ENCODE measurements at regions not wholly inside any gene's neighbourhood (a gene's known extent, or its start where the extent isn't known, plus 50 kb on each side); places are given as distances from the start of the nearest gene placed in this dataset.

- no peak for DNase-seq (ENCODE audit: low spot score)
Observed at GRCh38 chr17:79443026-79443425, 167.8 kb downstream of the RBFOX3 start.

DNA sequence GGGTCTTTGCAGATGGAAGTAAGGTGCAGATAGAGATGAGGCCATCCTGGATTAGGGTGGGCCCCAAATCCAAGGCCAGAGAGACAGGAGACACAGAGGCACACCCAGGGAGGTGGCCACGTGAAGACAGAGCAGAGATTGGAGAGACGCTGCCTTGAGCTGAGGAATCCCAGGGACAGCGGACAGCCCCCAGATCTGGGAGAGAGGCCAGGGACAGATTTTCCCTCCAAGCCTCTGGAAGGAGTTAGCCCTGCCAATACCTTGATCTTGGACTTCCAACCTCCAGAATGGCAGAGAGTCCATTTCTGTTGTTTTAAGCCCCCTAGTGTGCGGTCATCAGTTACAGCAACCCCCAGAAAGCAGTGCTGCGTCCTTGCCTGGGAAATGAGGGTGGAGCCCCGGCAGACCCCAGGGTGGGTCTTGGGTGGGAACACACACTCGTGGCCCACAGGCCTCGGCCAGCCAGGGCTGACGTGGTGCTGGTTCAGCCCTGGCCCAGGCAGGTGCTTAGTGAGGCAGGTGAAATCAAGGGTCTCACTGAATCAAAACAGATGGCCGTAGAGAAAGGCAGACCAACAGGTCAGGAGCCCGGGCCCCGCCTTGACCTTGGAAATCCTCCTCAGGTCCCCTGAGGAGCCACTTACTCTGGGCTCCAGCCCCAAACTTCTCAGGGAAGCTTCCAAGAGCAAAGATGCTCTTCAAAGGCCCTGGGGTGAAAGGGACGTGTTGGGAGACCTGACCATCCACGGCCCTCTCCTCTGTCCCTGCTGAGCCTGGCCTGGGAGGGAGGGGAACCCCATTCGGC, 169.3 kb downstream of the RBFOX3 start:
- DNase-seq (ENCODE audit: low spot score), result no peak

DNA sequence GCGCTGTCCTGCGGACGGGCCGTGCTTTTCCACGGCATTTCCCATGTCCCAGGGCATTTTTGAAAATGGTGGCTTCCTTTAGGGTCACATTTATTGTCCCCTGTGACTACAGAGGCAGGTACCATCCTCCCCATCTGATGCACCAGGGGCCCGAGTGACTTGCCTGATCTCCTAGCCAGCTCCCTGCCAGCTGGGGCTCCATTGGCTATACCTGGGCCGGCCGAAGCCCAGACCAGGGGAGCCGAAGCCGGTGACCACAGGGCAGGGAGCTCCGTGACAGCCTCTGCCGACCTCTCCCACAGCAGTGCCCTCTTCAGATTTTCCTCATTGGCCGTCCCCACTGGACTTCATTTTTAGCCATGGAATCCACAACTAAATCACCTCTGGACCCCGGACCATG, 170.6 kb downstream of the RBFOX3 start:
- DNase-seq (ENCODE audit: low spot score), result no peak

DNA sequence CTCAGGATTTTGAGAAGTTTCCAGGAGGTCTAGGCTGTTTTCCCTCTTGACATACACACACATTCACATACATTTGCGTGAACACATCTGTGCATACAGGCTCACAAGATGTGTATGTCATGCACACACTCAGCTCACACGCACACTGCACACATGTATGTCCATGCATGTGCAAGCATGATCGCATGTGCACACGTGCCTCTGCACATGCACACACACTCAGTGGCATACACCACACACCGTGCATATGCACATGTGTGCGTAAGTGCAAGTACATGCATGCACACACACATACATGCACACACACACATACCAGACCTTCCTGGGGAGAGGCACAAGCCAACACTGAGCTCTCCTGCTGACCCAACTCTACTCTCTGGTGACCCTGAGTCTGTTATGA, 171.4 kb downstream of the RBFOX3 start:
- DNase-seq (ENCODE audit: low spot score), result no peak

DNA sequence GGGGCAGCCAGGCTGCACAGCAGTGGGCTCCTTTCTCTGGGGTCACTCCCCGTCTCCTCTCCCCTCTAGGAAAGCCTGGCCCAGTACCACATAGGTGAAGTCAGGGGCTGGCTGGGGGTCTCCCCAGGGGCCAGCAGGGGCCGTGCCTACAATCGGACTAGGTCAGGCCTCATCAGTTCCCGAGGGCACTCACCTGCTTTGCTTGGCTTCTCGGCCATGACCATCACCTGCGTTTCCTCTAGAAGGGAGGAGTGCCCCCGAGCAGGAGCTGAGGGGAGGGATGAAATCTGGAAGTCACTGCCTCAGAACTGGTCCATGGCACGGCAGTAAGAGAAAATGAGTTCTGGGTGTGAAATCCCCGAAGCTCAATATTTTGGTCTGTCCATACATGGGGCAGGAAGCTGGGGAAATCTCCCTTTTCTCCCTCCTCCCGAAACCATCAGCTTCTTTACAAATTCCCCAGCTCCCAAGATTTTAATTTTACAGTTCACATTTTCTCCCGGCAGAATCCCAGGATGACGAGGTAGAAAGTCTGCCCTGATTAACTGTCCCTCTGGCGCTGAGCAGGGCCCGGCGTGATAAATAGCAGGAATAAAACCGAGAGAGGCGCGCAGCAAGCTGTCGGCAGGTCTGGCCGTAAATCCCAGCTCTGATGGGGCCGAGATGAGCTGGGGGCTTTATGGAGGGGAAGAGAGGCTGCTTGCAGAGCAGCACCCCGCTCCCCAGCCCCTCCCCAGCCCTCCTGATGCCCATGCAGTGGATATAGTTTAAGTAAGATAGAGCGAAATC, 172.1 kb downstream of the RBFOX3 start:
- DNase-seq (ENCODE audit: low spot score), result no peak

DNA sequence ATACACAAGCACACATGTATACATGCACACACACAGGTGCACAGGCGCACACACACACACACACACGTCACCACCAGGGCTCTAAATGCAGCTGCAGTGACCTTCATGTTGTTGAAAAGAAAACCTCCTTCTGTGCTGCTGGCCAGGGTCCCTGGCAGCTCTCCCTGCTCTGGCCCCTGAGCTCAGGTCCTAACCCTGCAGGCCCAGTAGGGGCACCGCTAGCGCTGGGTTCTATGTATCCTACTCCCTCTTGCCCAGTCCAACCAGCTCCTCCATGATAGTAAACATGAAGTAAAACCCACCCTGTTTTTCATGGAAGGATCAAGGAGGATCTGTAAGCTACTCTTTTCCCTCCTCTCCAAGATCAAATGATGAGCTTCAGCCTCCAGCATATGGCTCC, 172.8 kb downstream of the RBFOX3 start:
- no peak for DNase-seq (ENCODE audit: low spot score)

GRCh38 chr17:79437081-79437480, 173.8 kb downstream of the RBFOX3 start:
- DNase-seq (ENCODE audit: low spot score), result no peak

DNA sequence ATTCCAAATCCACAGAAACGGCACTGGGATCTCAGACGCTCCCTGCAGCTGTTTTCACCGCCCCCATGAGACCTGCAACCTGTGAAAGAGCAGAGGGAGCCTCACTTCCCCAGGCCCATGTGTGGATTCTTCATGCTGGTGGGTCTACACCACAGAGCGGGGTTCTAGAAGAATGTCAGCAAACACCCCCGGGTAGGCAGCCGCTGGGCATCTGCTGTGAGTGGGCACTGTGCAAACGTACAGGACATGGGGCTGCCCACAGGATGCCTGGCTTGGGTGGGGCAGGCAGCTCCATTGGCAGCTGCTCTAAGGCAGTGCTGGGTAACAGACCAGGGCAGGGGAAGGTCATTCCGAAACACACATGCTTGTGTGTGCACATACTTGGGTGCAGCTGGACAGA, 174.9 kb downstream of the RBFOX3 start:
- no peak for DNase-seq (ENCODE audit: low spot score)

GRCh38 chr17:79435296-79435695, 175.6 kb downstream of the RBFOX3 start:
- no peak for DNase-seq (ENCODE audit: low spot score)

DNA sequence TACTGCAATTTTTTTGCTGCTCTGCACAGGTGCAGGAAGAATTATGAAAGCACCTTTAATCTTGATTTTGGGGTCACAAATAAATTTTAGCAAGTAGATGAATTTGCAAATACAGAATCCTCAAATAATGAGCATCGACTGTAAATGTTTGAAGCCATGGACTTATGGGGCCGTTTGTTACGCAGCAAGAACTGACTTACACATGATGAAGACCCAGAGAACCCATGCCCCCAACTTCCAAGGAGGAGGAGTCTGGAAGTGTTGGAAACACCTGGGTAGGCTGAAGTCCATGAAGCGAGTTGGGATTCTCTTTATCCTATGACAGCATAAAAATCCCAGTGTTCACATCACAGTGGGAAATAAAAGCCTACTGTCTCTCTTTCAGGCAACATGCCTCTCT, 176.6 kb downstream of the RBFOX3 start:
- DNase-seq (ENCODE audit: low spot score), result no peak

DNA sequence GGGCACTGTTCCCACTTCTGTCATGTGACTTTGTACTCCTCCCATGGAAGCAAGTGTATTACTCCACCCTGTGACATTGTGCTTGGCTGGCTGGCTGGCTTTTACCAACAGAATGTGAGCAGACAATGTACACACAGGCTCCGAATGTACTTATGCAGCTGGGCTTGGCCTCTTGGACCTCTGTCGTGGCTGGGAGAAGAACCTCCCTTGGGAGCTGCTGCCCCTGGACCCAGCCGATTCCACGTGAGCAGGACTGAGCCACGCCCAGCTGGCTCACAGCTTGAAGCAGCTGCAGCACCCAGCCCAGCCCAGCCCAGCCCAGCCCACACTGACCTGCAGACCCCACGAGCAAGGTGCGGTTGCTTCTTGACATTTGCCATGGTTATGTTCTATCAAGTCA, 177.5 kb downstream of the RBFOX3 start:
- no peak for DNase-seq (ENCODE audit: low spot score)

DNA sequence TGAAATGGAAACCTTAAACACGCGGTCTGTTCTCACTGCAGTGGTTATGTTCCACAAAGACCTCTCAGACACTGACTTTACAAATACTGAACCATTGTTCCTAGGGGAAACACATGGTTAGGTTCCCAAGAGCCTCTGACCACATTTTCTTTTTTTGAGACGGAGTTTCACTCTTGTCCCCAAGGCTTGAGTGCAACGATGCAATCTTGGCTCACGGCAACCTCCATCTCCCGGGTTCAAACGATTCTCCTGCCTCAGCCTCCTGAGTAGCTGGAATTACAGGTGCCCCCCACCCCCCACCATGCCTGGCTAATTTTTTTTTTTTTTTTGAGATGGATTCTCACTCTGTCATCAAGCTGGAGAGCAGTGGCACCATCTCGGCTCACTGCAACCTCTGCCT, 179.7 kb downstream of the RBFOX3 start:
- no peak for DNase-seq (ENCODE audit: low spot score)

DNA sequence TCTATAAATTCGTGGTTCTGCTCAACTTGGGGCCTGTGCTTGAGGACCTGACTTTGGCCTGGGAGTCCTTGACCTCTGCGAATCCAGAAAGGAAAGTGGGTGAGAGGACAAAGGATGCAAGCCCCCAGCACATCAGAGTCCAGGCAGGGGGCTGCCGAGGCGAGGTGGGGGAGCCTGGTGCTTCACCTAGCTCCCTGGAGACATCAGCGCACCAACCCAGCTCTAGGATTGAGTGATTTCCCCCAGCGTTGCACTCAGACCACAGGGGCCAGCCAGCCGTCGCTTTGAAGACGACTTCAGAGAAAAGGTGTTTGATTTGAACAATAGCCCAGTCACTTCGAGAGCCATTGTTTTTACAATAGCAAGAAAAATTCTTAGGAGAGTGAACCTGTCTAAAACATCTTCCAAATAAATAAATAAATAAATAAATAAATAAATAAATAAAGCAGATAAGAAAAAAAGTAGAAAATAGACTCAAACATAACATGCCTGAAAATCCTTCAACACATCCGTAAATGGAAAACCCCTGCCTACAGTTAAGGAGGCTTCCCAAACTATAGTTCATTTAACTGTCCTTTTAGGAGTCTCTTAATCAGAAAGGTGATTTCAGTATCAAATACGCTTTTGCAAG, 180.9 kb downstream of the RBFOX3 start:
- DNase-seq (ENCODE audit: low spot score), result no peak

- DNase-seq (ENCODE audit: low spot score), result no peak
Observed at GRCh38 chr17:79428988-79429387, 181.9 kb downstream of the RBFOX3 start.

DNA sequence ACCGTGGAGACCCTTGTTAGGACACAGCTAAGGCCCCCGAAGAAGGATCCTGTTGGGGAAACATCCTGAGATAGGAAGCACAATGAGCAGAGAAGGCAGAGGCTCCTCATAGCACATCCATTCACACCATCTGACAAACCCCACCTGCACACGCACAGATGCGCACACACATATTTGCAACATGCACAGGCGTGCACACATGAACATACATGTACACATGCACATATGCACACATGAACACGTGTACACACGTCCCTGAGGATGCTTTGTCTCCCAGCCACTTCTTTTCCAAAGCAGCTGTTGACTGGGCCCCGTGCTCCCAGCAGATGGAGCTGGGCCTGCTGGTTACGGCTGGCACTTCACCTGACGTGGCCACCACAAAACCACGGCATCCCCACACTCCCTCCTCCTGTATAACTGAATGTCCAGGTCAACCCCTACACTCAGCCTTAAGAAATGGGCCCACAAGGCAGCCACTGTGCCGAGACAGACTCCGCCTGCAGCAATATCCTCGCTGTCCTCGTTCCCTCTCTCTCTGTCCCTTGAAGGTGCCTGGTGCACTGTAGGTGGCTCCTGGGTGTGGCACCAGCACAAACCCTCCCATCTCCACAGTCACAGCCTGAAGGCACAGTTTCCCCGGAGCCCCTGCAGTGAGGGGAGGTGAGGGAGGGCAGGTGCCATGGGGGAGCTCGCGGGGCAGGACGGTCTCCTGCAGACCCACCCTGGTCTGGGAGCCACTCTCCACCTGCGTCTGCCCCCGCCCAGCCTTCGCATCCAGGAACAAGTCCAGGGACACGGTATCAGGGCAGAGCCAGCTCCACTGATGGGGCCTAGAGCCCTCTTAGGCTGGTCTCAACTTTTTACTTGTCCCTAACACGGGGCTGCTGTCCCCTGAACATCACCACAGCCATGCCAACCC, 183.0 kb downstream of the RBFOX3 start:
- no peak for DNase-seq (ENCODE audit: low spot score)

- no peak for DNase-seq (ENCODE audit: low spot score)
Observed at GRCh38 chr17:79425686-79426085, 185.2 kb downstream of the RBFOX3 start.

DNA sequence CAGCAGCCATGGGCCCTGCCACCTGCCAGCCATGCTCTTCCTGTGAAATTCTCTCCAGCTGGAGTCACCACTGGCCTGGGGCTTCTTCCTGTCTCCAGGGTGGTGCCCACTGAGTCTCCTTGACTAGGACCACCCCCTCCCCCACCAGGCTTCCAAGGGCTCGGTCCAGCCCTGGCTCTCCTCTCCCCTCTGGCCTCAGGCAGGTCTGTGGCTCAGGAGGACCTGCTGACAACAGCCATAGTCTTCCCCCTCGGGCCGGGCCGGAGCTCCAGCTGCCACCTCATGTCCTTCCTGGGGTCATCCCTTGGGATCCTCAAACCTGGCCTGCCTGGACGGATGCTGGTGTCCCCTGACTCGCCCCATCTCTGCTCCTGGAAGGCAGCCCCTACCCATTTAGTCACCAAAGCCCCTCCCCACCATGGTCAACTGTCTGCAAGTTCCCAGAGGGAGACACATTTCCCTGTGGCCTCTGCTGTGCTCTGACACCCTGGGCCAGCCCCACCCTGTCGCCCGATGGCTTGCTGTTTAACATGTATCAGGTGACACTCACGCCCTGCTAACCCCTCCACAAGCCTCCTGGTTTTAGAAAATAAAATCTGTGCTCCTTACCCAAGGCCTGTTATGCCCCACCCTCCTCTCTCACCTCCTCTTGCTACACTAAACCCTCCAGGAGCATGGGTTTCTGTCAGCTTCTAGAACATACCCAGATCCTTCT, 186.2 kb downstream of the RBFOX3 start:
- no peak for DNase-seq (ENCODE audit: low spot score)

GRCh38 chr17:79423811-79424465, 186.9 kb downstream of the RBFOX3 start:
- DNase-seq (ENCODE audit: low spot score), result no peak

DNA sequence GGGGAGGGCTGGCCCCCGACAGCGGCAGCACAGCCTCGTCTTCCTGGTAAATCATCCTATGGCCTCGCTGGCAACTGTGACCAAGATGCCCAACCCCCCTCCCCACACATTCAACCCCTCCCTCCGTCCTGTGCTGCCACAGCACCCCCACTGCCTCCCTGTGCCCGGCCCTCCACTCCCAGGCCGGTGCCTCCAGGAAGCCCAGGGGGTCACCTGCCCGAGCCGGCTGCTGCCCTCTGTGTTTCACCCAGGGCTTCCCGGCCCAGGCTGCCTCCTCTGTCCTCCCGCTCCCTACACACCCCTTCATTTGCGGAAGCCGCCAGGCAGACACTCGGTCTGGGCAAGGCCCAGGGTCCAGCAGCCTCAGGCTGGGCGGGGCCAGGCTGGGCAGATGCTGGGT, 188.6 kb downstream of the RBFOX3 start:
- DNase-seq (ENCODE audit: low spot score), result no peak

- no peak for DNase-seq (ENCODE audit: low spot score)
Observed at GRCh38 chr17:79420318-79421243, 190.3 kb downstream of the RBFOX3 start.
